Thyroid gland (tissue), 4 donors: ENCODE measurements at regions not wholly inside any gene's neighbourhood (a gene's known extent, or its start where the extent isn't known, plus 50 kb on each side); places are given as distances from the start of the nearest gene placed in this dataset.

Experiments used
- POLR2A ChIP-seq, 2 donors: fragments of 450-650 bp; IDR thresholded peaks; one replicate each; pipeline ENCODE4 v1.6.1; 2017; ENCODE audit warnings: antibody characterized with exemption in 2 of 2, mild to moderate bottlenecking in 2 of 2, moderate library complexity in 1 of 2
- TF ChIP-seq, protein P1 (sequence below), 6 experiments: fragments of 200-600 bp in 3 of 6; fragments of 450-650 bp in 3 of 6; sonication (generic) in 3 of 6; IDR thresholded peaks; one replicate each; pipeline ENCODE4 v1.5.1; 2016 to 2019; ENCODE audit warnings: antibody characterized with exemption in 6 of 6, mild to moderate bottlenecking in 2 of 6, inconsistent platforms in 1 of 6, moderate library complexity in 1 of 6

DNA sequence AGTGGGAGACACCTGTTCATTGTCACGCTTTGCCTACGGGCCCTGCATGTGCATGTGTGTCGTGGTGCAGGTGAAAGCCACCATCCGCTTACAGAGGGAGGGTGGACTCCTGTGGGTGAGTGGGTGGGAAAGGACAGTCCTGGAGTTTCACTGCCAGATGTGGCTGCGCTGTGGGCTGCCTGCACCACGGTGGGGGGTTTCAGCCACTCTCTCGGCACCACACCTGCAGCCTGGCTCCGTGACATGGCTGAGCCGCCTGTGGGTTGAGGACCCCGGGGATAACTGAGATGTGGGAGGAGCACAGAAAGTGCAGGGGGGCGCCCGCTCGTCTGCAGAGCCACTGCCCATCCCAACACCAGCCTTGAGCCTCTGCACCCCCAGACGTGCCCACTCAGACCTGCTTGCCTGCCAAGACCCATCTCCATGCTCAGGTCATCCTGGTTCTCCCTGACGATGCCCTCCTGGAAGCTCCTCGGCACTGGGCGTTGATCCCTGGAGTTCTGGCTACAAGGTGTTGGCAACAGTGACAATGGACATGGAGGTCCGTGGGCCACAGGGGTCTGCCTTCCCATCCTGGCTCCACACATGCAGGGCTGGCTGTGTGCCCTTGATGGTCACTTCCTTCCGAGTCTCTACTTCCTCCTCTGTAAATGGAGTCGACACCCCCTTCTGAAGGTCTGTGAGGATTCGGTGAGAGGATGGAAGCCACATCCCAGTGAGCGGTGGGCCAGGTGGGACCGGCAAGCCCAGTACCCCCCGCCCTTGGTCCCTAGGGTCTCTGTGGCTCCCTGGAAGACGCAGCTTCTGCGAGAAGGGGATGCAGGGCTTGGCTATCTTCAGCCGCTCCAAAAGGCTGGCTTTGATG, 1007.0 kb downstream of the BRD1 start:
- TF ChIP-seq, protein P1, sequence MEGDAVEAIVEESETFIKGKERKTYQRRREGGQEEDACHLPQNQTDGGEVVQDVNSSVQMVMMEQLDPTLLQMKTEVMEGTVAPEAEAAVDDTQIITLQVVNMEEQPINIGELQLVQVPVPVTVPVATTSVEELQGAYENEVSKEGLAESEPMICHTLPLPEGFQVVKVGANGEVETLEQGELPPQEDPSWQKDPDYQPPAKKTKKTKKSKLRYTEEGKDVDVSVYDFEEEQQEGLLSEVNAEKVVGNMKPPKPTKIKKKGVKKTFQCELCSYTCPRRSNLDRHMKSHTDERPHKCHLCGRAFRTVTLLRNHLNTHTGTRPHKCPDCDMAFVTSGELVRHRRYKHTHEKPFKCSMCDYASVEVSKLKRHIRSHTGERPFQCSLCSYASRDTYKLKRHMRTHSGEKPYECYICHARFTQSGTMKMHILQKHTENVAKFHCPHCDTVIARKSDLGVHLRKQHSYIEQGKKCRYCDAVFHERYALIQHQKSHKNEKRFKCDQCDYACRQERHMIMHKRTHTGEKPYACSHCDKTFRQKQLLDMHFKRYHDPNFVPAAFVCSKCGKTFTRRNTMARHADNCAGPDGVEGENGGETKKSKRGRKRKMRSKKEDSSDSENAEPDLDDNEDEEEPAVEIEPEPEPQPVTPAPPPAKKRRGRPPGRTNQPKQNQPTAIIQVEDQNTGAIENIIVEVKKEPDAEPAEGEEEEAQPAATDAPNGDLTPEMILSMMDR (IDR thresholded peaks at IDR 0.05), result no peak
- no peak for TF ChIP-seq POLR2A (IDR thresholded peaks at IDR 0.05)
